HEK293 (cell line): ENCODE measurements at regions not wholly inside any gene's neighbourhood (a gene's known extent, or its start where the extent isn't known, plus 50 kb on each side); places are given as distances from the start of the nearest gene placed in this dataset.

Experiments
- CTCF ChIA-PET: fragments of 350-600 bp; formaldehyde crosslinking; extraction: SDS; loops from one replicate; lab custom pipeline; 2021; ENCODE audit warnings: antibody characterized with exemption; lab: Yijun Ruan, JAX
- POLR2A ChIA-PET: fragments of 300-600 bp; formaldehyde crosslinking; extraction: SDS; loops from one replicate; lab custom pipeline; 2020; ENCODE audit warnings: antibody characterized with exemption, inconsistent platforms; lab: Yijun Ruan, JAX
- H3K27ac ChIP-seq: fragments of 200-500 bp; sonication (Bioruptor generic); 2 replicates; pipeline ENCODE4 v1.5.1; 2014; ENCODE audit warnings: low read depth, low read length, control low read depth, inconsistent platforms; ENCODE audit errors: extremely low read depth
- H3K36me3 ChIP-seq, 2 experiments: fragments of 200-500 bp in 1 of 2; sonication (Bioruptor generic) in 1 of 2; 1 replicate in 1 of 2; 2 replicates in 1 of 2; pipeline ENCODE4 v1.5.1; 2014 to 2017; ENCODE audit warnings: inconsistent platforms in 2 of 2, low read length in 2 of 2; ENCODE audit not compliant: control insufficient read depth in 2 of 2, insufficient read depth in 1 of 2
- H3K4me1 ChIP-seq: fragments of 200-500 bp; sonication (Bioruptor generic); 2 replicates; pipeline ENCODE4 v1.5.1; 2014; ENCODE audit warnings: mild to moderate bottlenecking, low read length, inconsistent platforms; ENCODE audit not compliant: control insufficient read depth, insufficient read depth
- H3K4me3 ChIP-seq: 2 replicates; pipeline ENCODE4 v1.5.1; 2011; ENCODE audit warnings: low read depth, mild to moderate bottlenecking, control low read depth, low read length, moderate library complexity
- H3K9me3 ChIP-seq: fragments of 200-500 bp; sonication (Bioruptor generic); 2 replicates; pipeline ENCODE4 v1.5.1; 2014; ENCODE audit warnings: low read depth, low read length, inconsistent platforms; ENCODE audit not compliant: control insufficient read depth, insufficient read depth
- GLI2 ChIP-seq: fragments of 450-650 bp; formaldehyde crosslinking; IDR thresholded peaks from 2 replicates; pipeline ENCODE4; 2017; ENCODE audit warnings: missing biosample characterization, missing genetic modification characterization, low read depth, borderline replicate concordance
- KLF1 ChIP-seq: fragments of 450-650 bp; formaldehyde crosslinking; IDR thresholded peaks from 2 replicates; pipeline ENCODE4 v1.5.1; 2016; ENCODE audit warnings: missing biosample characterization, missing genetic modification characterization
- OSR2 ChIP-seq: fragments of 450-650 bp; formaldehyde crosslinking; IDR thresholded peaks from 2 replicates; pipeline ENCODE4 v1.5.1; 2016; ENCODE audit warnings: missing biosample characterization, missing genetic modification characterization
- SCRT1 ChIP-seq: fragments of 450-650 bp; formaldehyde crosslinking; IDR thresholded peaks from 2 replicates; pipeline ENCODE4 v1.5.1; 2016; ENCODE audit warnings: missing biosample characterization, missing genetic modification characterization, borderline replicate concordance
- SP7 ChIP-seq: fragments of 450-650 bp; formaldehyde crosslinking; IDR thresholded peaks from 2 replicates; pipeline ENCODE4 v1.5.1; 2016; ENCODE audit warnings: missing biosample characterization, missing genetic modification characterization
- ZBTB48 ChIP-seq: fragments of 450-650 bp; formaldehyde crosslinking; IDR thresholded peaks from 2 replicates; pipeline ENCODE4 v1.5.1; 2016; ENCODE audit warnings: missing biosample characterization, missing genetic modification characterization
- ZNF274 ChIP-seq, 2 experiments: fragments of 200-500 bp in 1 of 2; fragments of 450-650 bp in 1 of 2; sonication (Bioruptor generic) in 1 of 2; formaldehyde crosslinking in 1 of 2; IDR thresholded peaks; 2 replicates each; pipeline versions ENCODE4 v1.5.1 to v1.6.1; 2014 to 2016; ENCODE audit warnings: borderline replicate concordance in 1 of 2, inconsistent platforms in 1 of 2, low read length in 1 of 2, missing biosample characterization in 1 of 2, missing genetic modification characterization in 1 of 2
- ZNF335 ChIP-seq: fragments of 450-650 bp; formaldehyde crosslinking; conservative IDR thresholded peaks from 2 replicates; pipeline ENCODE4 v1.5.1; 2016; ENCODE audit warnings: missing biosample characterization, missing genetic modification characterization
- ZNF510 ChIP-seq: fragments of 450-650 bp; formaldehyde crosslinking; IDR thresholded peaks from 2 replicates; pipeline ENCODE4 v1.5.1; 2018; ENCODE audit warnings: mild to moderate bottlenecking, missing genetic modification characterization, missing biosample characterization; ENCODE audit not compliant: insufficient replicate concordance
- ZNF561 ChIP-seq: fragments of 450-650 bp; IDR thresholded peaks from 2 replicates; pipeline ENCODE4 v1.5.1; 2018; ENCODE audit warnings: missing biosample characterization, missing genetic modification characterization, borderline replicate concordance
- ZNF610 ChIP-seq: fragments of 450-650 bp; formaldehyde crosslinking; IDR thresholded peaks from 2 replicates; pipeline ENCODE4 v1.5.1; 2016; ENCODE audit warnings: missing biosample characterization, missing genetic modification characterization, borderline replicate concordance
- ZNF658 ChIP-seq: fragments of 450-650 bp; formaldehyde crosslinking; IDR thresholded peaks from 2 replicates; pipeline ENCODE4; 2016; ENCODE audit warnings: missing biosample characterization, missing genetic modification characterization
- ZNF830 ChIP-seq: fragments of 450-650 bp; IDR thresholded peaks from 2 replicates; pipeline ENCODE4 v1.5.0; 2018; ENCODE audit warnings: missing biosample characterization, missing genetic modification characterization, low read depth, mild to moderate bottlenecking, moderate library complexity
- TF ChIP-seq, protein P1 (sequence below): fragments of 450-650 bp; formaldehyde crosslinking; IDR thresholded peaks from 2 replicates; pipeline ENCODE4 v1.5.1; 2016; ENCODE audit warnings: missing biosample characterization, missing genetic modification characterization
- TF ChIP-seq, protein P2 (sequence below): fragments of 450-650 bp; formaldehyde crosslinking; conservative IDR thresholded peaks from 2 replicates; pipeline ENCODE4 v1.5.1; 2016; ENCODE audit warnings: low read depth, missing biosample characterization, missing genetic modification characterization
- TF ChIP-seq, protein P3 (sequence below): fragments of 450-650 bp; formaldehyde crosslinking; IDR thresholded peaks from 2 replicates; pipeline ENCODE4 v1.5.1; 2016; ENCODE audit warnings: missing biosample characterization, missing genetic modification characterization

DNA sequence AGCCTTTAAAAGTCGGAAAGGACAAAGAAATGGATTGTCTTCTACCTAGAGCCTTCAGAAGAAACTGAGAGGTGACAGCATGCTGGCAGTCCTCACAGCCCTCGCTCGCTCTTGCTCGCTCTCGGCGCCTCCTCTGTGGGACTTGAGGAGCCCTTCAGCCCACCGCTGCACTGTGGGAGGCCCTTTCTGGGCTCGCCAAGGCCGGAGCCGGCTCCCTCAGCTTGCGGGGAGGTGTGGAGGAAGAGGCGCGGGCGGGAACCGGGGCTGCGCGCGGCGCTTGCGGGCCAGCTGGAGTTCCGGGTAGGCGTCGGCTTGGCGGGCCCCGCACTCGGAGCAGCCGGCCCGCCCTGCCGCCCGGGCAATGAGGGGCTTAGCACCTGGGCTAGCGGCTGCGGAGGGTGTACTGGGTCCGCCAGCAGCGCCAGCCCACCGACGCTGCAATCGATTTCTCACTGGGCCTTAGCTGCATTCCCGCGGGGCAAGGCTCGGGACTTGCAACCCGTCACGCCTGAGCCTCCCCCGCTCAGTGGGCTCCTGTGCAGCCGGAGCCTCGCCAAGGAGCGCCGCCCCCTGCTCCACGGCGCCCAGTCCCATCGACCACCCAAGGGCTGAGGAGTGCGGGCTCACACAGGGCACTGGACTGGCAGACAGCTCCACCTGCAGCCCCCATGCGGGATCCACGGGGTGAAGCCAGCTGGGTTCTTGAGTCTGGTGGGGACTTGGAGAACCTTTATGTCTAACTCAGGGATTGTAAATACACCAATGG is 953.8 kb upstream of the GBE1 start:
- POLR2A ChIA-PET: no interaction called here
- no peaks in the 10 kb centered on the region for H3K9me3 ChIP-seq
- H3K36me3 ChIP-seq: no peaks in the 10 kb centered on the region
- H3K4me1 ChIP-seq: no peaks in the 10 kb centered on the region
- no peak overlapping the region for H3K4me3 ChIP-seq
- no peak overlapping the region for H3K27ac ChIP-seq
- TF ChIP-seq SCRT1 (tag by site-specific recombination) (no peak), ZBTB48 (tag by site-specific recombination) (no peak), KLF1 (tag by site-specific recombination) (no peak), ZNF658 (tag by site-specific recombination) (no peak), ZNF561 (tag by site-specific recombination) (no peak), ZNF274 (IDR thresholded peaks at IDR 0.05; ENCODE audit: low read length) (no peak), ZNF274 (tag by site-specific recombination; IDR thresholded peaks at IDR 0.05; ENCODE audit: borderline replicate concordance) (no peak), ZNF830 (tag by site-specific recombination) (no peak), ZNF610 (tag by site-specific recombination) (no peak)
- TF ChIP-seq, protein P1, sequence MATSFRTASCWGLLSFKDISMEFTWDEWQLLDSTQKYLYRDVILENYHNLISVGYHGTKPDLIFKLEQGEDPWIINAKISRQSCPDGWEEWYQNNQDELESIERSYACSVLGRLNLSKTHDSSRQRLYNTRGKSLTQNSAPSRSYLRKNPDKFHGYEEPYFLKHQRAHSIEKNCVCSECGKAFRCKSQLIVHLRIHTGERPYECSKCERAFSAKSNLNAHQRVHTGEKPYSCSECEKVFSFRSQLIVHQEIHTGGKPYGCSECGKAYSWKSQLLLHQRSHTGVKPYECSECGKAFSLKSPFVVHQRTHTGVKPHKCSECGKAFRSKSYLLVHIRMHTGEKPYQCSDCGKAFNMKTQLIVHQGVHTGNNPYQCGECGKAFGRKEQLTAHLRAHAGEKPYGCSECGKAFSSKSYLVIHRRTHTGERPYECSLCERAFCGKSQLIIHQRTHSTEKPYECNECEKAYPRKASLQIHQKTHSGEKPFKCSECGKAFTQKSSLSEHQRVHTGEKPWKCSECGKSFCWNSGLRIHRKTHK (tag by site-specific recombination): no peak
- CTCF ChIA-PET: no interaction called here

DNA sequence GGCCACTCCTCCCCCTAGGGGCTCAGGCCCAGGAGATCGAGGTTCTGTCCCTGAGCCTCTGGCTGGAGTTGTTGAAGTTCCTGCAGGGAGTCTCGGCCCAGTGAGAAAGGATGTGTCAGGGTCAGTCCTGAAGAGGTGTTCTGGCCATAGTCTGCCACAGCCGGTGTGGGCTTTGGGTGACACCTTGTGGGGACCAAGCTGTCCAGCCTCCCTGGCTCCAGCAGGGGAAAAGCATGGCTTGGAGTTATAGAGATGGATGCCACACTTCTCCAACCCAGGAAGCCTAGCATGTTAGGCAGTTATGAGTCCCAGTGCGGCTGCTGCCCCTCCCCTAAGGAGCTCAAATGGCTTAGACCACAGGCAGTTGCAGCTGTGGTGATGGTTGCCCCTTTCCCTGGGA is 945.6 kb upstream of the GBE1 start:
- POLR2A ChIA-PET: no interaction called here
- TF ChIP-seq GLI2 (tag by site-specific recombination) (no peak), SP7 (no peak), OSR2 (no peak), ZNF335 (no peak), ZNF510 (no peak)
- TF ChIP-seq, protein P2, sequence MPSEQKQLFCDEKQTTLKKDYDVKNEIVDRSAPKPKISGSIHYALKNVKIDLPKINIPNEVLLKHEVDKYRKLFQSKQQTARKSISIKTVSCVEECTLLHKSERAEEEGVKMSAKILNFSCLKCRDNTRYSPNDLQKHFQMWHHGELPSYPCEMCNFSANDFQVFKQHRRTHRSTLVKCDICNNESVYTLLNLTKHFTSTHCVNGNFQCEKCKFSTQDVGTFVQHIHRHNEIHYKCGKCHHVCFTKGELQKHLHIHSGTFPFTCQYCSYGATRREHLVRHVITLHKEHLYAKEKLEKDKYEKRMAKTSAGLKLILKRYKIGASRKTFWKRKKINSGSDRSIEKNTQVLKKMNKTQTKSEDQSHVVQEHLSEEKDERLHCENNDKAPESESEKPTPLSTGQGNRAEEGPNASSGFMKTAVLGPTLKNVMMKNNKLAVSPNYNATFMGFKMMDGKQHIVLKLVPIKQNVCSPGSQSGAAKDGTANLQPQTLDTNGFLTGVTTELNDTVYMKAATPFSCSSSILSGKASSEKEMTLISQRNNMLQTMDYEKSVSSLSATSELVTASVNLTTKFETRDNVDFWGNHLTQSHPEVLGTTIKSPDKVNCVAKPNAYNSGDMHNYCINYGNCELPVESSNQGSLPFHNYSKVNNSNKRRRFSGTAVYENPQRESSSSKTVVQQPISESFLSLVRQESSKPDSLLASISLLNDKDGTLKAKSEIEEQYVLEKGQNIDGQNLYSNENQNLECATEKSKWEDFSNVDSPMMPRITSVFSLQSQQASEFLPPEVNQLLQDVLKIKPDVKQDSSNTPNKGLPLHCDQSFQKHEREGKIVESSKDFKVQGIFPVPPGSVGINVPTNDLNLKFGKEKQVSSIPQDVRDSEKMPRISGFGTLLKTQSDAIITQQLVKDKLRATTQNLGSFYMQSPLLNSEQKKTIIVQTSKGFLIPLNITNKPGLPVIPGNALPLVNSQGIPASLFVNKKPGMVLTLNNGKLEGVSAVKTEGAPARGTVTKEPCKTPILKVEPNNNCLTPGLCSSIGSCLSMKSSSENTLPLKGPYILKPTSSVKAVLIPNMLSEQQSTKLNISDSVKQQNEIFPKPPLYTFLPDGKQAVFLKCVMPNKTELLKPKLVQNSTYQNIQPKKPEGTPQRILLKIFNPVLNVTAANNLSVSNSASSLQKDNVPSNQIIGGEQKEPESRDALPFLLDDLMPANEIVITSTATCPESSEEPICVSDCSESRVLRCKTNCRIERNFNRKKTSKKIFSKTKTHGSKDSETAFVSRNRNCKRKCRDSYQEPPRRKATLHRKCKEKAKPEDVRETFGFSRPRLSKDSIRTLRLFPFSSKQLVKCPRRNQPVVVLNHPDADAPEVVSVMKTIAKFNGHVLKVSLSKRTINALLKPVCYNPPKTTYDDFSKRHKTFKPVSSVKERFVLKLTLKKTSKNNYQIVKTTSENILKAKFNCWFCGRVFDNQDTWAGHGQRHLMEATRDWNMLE (tag by site-specific recombination): no peak
- TF ChIP-seq, protein P3, sequence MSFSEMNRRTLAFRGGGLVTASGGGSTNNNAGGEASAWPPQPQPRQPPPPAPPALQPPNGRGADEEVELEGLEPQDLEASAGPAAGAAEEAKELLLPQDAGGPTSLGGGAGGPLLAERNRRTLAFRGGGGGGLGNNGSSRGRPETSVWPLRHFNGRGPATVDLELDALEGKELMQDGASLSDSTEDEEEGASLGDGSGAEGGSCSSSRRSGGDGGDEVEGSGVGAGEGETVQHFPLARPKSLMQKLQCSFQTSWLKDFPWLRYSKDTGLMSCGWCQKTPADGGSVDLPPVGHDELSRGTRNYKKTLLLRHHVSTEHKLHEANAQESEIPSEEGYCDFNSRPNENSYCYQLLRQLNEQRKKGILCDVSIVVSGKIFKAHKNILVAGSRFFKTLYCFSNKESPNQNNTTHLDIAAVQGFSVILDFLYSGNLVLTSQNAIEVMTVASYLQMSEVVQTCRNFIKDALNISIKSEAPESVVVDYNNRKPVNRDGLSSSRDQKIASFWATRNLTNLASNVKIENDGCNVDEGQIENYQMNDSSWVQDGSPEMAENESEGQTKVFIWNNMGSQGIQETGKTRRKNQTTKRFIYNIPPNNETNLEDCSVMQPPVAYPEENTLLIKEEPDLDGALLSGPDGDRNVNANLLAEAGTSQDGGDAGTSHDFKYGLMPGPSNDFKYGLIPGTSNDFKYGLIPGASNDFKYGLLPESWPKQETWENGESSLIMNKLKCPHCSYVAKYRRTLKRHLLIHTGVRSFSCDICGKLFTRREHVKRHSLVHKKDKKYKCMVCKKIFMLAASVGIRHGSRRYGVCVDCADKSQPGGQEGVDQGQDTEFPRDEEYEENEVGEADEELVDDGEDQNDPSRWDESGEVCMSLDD (tag by site-specific recombination): no peak
- CTCF ChIA-PET: no interaction called here
- Histone ChIP-seq H3K9me3 (no peaks in the 10 kb centered on the region), H3K4me1 (no peaks in the 10 kb centered on the region), H3K4me3 (no peak overlapping the region), H3K27ac (no peak overlapping the region), H3K36me3 (no peaks in the 10 kb centered on the region)
